Astrocyte of the spinal cord (primary cell): ENCODE measurements at regions not wholly inside any gene's neighbourhood (a gene's known extent, or its start where the extent isn't known, plus 50 kb on each side); places are given as distances from the start of the nearest gene placed in this dataset.

Experiments
- DNase-seq: peaks from one replicate; pipeline ENCODE4 v3.0.0; 2011; ENCODE audit warnings: low read depth, low spot score
- H3K4me3 ChIP-seq: 2 replicates; pipeline ENCODE4 v1.5.1; 2011; ENCODE audit warnings: low read depth, mild to moderate bottlenecking, low read length, moderate library complexity
- in situ Hi-C: cut with HindIII; loops from 2 replicates; pipeline ENCODE4 v1.10.0; 2017; ENCODE audit warnings: low sequenced_read_pairs
- TF ChIP-seq, protein P1 (sequence below): IDR thresholded peaks from 2 replicates; pipeline ENCODE4 v1.5.1; 2012; ENCODE audit warnings: low read depth, mild to moderate bottlenecking, low read length, inconsistent platforms

DNA sequence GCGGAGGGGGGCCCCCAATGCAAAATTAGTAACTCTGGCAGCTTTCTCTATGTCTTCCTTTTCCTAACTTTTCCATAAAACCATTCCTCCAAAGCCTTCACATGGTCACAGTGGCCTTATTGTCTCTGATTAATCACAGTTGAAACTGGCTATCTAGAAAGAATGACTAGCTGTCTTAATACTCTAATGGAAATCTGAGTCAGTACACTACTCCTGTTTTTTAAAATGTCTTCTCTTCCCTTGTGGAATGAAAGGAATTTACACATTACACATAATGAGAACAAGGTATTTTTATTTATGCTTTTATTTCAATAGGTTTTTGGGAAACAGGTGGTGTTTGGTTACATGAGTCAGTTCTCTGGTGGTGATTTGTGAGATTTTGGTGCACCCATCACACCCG, 66.3 kb upstream of the PUDP start:
- H3K4me3 ChIP-seq, result no peak overlapping the region
- TF ChIP-seq, protein P1, sequence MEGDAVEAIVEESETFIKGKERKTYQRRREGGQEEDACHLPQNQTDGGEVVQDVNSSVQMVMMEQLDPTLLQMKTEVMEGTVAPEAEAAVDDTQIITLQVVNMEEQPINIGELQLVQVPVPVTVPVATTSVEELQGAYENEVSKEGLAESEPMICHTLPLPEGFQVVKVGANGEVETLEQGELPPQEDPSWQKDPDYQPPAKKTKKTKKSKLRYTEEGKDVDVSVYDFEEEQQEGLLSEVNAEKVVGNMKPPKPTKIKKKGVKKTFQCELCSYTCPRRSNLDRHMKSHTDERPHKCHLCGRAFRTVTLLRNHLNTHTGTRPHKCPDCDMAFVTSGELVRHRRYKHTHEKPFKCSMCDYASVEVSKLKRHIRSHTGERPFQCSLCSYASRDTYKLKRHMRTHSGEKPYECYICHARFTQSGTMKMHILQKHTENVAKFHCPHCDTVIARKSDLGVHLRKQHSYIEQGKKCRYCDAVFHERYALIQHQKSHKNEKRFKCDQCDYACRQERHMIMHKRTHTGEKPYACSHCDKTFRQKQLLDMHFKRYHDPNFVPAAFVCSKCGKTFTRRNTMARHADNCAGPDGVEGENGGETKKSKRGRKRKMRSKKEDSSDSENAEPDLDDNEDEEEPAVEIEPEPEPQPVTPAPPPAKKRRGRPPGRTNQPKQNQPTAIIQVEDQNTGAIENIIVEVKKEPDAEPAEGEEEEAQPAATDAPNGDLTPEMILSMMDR, result no peak
- in situ Hi-C loops, result no loop called here
- no peak for DNase-seq

DNA sequence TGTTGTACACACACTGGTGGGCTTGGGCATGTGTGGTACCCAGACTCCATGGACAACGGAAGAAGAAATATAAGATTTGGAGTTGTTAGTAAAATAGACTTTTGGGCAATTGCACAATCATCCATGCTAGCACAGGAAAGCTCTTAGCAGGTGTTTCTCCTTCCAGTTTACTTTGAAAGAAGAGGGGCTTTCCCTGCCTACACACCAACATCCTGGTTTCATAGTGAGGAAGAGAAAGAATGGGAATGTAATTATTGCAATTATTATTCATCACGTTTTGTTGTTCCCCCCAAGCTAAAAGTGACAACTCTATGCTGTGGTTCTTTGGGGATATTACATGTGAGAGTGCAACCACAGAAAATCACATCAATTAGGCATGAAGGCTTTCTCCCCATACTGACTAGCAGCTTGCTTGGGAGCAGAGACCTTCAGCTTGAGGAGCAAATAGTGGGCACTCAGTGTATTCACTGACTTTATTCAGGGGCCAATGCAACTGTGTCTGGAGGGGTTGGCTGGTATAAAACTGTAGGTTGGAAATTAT, 57.2 kb upstream of the PUDP start:
- TF ChIP-seq, protein P1, result no peak
- in situ Hi-C loops, result no loop called here
- no peak for DNase-seq
- no peak overlapping the region for H3K4me3 ChIP-seq

GRCh38 chrX:7204619-7205018, 56.7 kb upstream of the PUDP start:
- in situ Hi-C loops, result no loop called here
- DNase-seq, result no peak
- H3K4me3 ChIP-seq, result no peak overlapping the region
- TF ChIP-seq, protein P1, result no peak

- H3K4me3 ChIP-seq, result no peak overlapping the region
- in situ Hi-C loops, result no loop called here
- DNase-seq, result peak; percentile 10
- TF ChIP-seq, protein P1, result no peak
Observed at GRCh38 chrX:7202206-7202605, 54.3 kb upstream of the PUDP start.

- in situ Hi-C loops, result no loop called here
- TF ChIP-seq, protein P1, result no peak
- peak; percentile 47 for DNase-seq
- H3K4me3 ChIP-seq, result no peak overlapping the region
Observed at GRCh38 chrX:7201496-7201895, 53.5 kb upstream of the PUDP start.

- DNase-seq, result no peak
- in situ Hi-C loops, result no loop called here
- no peak overlapping the region for H3K4me3 ChIP-seq
- TF ChIP-seq, protein P1, result no peak
Observed at GRCh38 chrX:7198499-7198898, 50.5 kb upstream of the PUDP start.
